ENCODE measurements at regions not wholly inside any gene's neighbourhood (a gene's known extent, or its start where the extent isn't known, plus 50 kb on each side); places are given as distances from the start of the nearest gene placed in this dataset.

- H3K9ac ChIP-seq (ENCODE audit: control insufficient read depth, extremely low read depth, insufficient read depth, low read length) = no peak overlapping the region
- FAIRE-seq (no peak), DNase-seq (ENCODE audit: low read depth, low spot score) (no peak)
- H4K20me1 ChIP-seq (ENCODE audit: control insufficient read depth, extremely low read depth, insufficient read depth, low read length) = no peaks in the 10 kb centered on the region
- H3K4me3 ChIP-seq (ENCODE audit: control insufficient read depth in 2 of 3, extremely low read depth in 1 of 3, insufficient read depth in 2 of 3, low read depth in 1 of 3, low read length in 3 of 3) = no peak overlapping the region
- TF ChIP-seq CTCF (optimal IDR thresholded peaks at IDR 0.05 in 1 of 3, IDR thresholded peaks at IDR 0.05 in 1 of 3, conservative IDR thresholded peaks at IDR 0.05 in 1 of 3; ENCODE audit: extremely low read depth in 1 of 3, insufficient read depth in 2 of 3, low read length in 3 of 3) (no peak), EZH2 (IDR thresholded peaks at IDR 0.05; ENCODE audit: low read length) (no peak)
- no peaks in the 10 kb centered on the region for H3K9me3 ChIP-seq (ENCODE audit: control insufficient read depth, low read depth, low read length)
- dilution Hi-C loops (cut with MboI; ENCODE audit: extremely low pct_ligation_motif_present, low sequenced_read_pairs) = loop anchor here (25.0 kb wide), 1 partner anchor 416 kb away; no protein-coding TSS in a partner anchor
- H3K27me3 ChIP-seq (ENCODE audit: control insufficient read depth, extremely low read depth, insufficient read depth, low read length) = no peaks in the 10 kb centered on the region
- no peak overlapping the region for H2AFZ ChIP-seq (ENCODE audit: control insufficient read depth, low read length)
- no peaks in the 10 kb centered on the region for H3K79me2 ChIP-seq (ENCODE audit: control insufficient read depth, insufficient read depth, low read length)
- H3K4me2 ChIP-seq (ENCODE audit: control insufficient read depth, extremely low read depth, insufficient read depth, low read depth, low read length) = no peak overlapping the region
- no peaks in the 10 kb centered on the region for H3K4me1 ChIP-seq (ENCODE audit: control insufficient read depth, extremely low read depth, insufficient read depth, low read length)
- no peaks in the 10 kb centered on the region for H3K9me1 ChIP-seq (ENCODE audit: control insufficient read depth, extremely low read depth, insufficient read depth, low read length)
- H3K27ac ChIP-seq (ENCODE audit: control insufficient read depth, insufficient read depth, low read length) = no peak overlapping the region
- H3K36me3 ChIP-seq (ENCODE audit: control insufficient read depth in 2 of 2, extremely low read depth in 1 of 2, insufficient read depth in 2 of 2, low read length in 2 of 2) = no peaks in the 10 kb centered on the region
These were observed 269.3 kb downstream of the TBL1XR1 start for GRCh38 chr3:176927706-176928581.

- dilution Hi-C loops (cut with MboI; ENCODE audit: extremely low pct_ligation_motif_present, low sequenced_read_pairs) = loop anchor here (25.0 kb wide), 1 partner anchor 415 kb away; no protein-coding TSS in a partner anchor
- H3K79me2 ChIP-seq (ENCODE audit: control insufficient read depth, insufficient read depth, low read length) = no peaks in the 10 kb centered on the region
These were observed 270.0 kb downstream of the TBL1XR1 start for GRCh38 chr3:176927280-176927679.

More at GRCh38 chr3:176927280-176927679, 270.0 kb downstream of the TBL1XR1 start:
- Histone ChIP-seq H3K27ac (ENCODE audit: control insufficient read depth, insufficient read depth, low read length) (no peak overlapping the region), H3K9ac (ENCODE audit: control insufficient read depth, extremely low read depth, insufficient read depth, low read length) (no peak overlapping the region), H3K9me1 (ENCODE audit: control insufficient read depth, extremely low read depth, insufficient read depth, low read length) (no peaks in the 10 kb centered on the region), H3K4me3 (ENCODE audit: control insufficient read depth in 2 of 3, extremely low read depth in 1 of 3, insufficient read depth in 2 of 3, low read depth in 1 of 3, low read length in 3 of 3) (no peak overlapping the region), H2AFZ (ENCODE audit: control insufficient read depth, low read length) (no peak overlapping the region), H3K4me1 (ENCODE audit: control insufficient read depth, extremely low read depth, insufficient read depth, low read length) (no peaks in the 10 kb centered on the region), H3K4me2 (ENCODE audit: control insufficient read depth, extremely low read depth, insufficient read depth, low read depth, low read length) (no peak overlapping the region), H3K9me3 (ENCODE audit: control insufficient read depth, low read depth, low read length) (no peaks in the 10 kb centered on the region), H4K20me1 (ENCODE audit: control insufficient read depth, extremely low read depth, insufficient read depth, low read length) (no peaks in the 10 kb centered on the region), H3K27me3 (ENCODE audit: control insufficient read depth, extremely low read depth, insufficient read depth, low read length) (no peaks in the 10 kb centered on the region), H3K36me3 (ENCODE audit: control insufficient read depth in 2 of 2, extremely low read depth in 1 of 2, insufficient read depth in 2 of 2, low read length in 2 of 2) (no peaks in the 10 kb centered on the region)
- TF ChIP-seq CTCF (optimal IDR thresholded peaks at IDR 0.05 in 1 of 3, IDR thresholded peaks at IDR 0.05 in 1 of 3, conservative IDR thresholded peaks at IDR 0.05 in 1 of 3; ENCODE audit: extremely low read depth in 1 of 3, insufficient read depth in 2 of 3, low read length in 3 of 3) (no peak), EZH2 (IDR thresholded peaks at IDR 0.05; ENCODE audit: low read length) (no peak)
- FAIRE-seq (no peak), DNase-seq (ENCODE audit: low read depth, low spot score) (no peak)
